ENCODE measurements at regions not wholly inside any gene's neighbourhood (a gene's known extent, or its start where the extent isn't known, plus 50 kb on each side); places are given as distances from the start of the nearest gene placed in this dataset.

GRCh38 chr14:44418856-44419255 is 88.2 kb downstream of the FSCB start:
- CTCF ChIA-PET: no interaction called here
- intact Hi-C loops (cut with micrococcal nuclease): no loop called here

GRCh38 chr14:44417809-44418208 is 89.3 kb downstream of the FSCB start:
- Mint-ChIP-seq H3K27me3 (no peaks in the 10 kb centered on the region), H3K27ac (no peak overlapping the region), H3K4me3 (no peak overlapping the region), H3K9me3 (ENCODE audit: insufficient read depth) (peaks cover 2% of the 10 kb centered on the region), H3K4me1 (no peaks in the 10 kb centered on the region)
- no peak overlapping the region for H3K27ac ChIP-seq (ENCODE audit: low read length in 2 of 2)
- H3K4me1 ChIP-seq (ENCODE audit: control insufficient read depth in 2 of 2, insufficient read depth in 2 of 2, low read length in 2 of 2): no peaks in the 10 kb centered on the region
- H2AFZ ChIP-seq (ENCODE audit: insufficient read depth, low read depth, low read length, poor library complexity, severe bottlenecking): no peak overlapping the region
- WGBS (ENCODE audit: insufficient coverage): 81% methylated on average over 1 of the region's 1 CpG
- no peak overlapping the region for H3K9ac ChIP-seq (ENCODE audit: low read length)
- ChIA-PET CTCF (no interaction called here), POLR2A (no interaction called here)
- intact Hi-C loops (cut with micrococcal nuclease): no loop called here
- H3K36me3 ChIP-seq (replicated peaks in 1 of 2; ENCODE audit: control extremely low read depth in 1 of 2, control insufficient read depth in 1 of 2, extremely low read depth in 1 of 2, insufficient read depth in 2 of 2, low read length in 1 of 2): no peaks in the 10 kb centered on the region
- no peak for TF ChIP-seq EZH2 (IDR thresholded peaks at IDR 0.05; ENCODE audit: borderline replicate concordance, insufficient read depth, low read depth, low read length, poor library complexity, severe bottlenecking)
- TF ChIP-seq CTCF (IDR thresholded peaks at IDR 0.05): no peak
- ATAC-seq (ENCODE audit: low read depth) (no peak), DNase-seq (no peak)
- H3K79me2 ChIP-seq (ENCODE audit: control insufficient read depth, insufficient read depth, low read length): no peaks in the 10 kb centered on the region
- no peaks in the 10 kb centered on the region for H3K27me3 ChIP-seq (replicated peaks in 1 of 4; ENCODE audit: control extremely low read depth in 1 of 4, control insufficient read depth in 3 of 4, insufficient read depth in 4 of 4, low read length in 3 of 4)
- H4K20me1 ChIP-seq (ENCODE audit: control insufficient read depth, insufficient read depth, low read length, poor library complexity, severe bottlenecking): no peaks in the 10 kb centered on the region
- H3K4me2 ChIP-seq (replicated peaks; ENCODE audit: low read depth, low read length, poor library complexity, severe bottlenecking): no peak overlapping the region
- peaks cover 0 to 4% (median 0%) of the 10 kb centered on the region in 3 donors for H3K9me3 ChIP-seq (ENCODE audit: control extremely low read depth in 1 of 3, control insufficient read depth in 2 of 3, insufficient read depth in 1 of 3, low read length in 2 of 3)
- no peak overlapping the region for H3K4me3 ChIP-seq (ENCODE audit: control extremely low read depth in 1 of 5, extremely low read depth in 1 of 5, insufficient read depth in 1 of 5, low read depth in 2 of 5, low read length in 4 of 5)

More at GRCh38 chr14:44418856-44419255, 88.2 kb downstream of the FSCB start:
- Histone ChIP-seq H3K36me3 (replicated peaks in 1 of 2; ENCODE audit: control extremely low read depth in 1 of 2, control insufficient read depth in 1 of 2, extremely low read depth in 1 of 2, insufficient read depth in 2 of 2, low read length in 1 of 2) (no peaks in the 10 kb centered on the region), H3K79me2 (ENCODE audit: control insufficient read depth, insufficient read depth, low read length) (no peaks in the 10 kb centered on the region), H3K9ac (ENCODE audit: low read length) (no peak overlapping the region), H3K27me3 (replicated peaks in 1 of 4; ENCODE audit: control extremely low read depth in 1 of 4, control insufficient read depth in 3 of 4, insufficient read depth in 4 of 4, low read length in 3 of 4) (no peaks in the 10 kb centered on the region), H3K4me3 (ENCODE audit: control extremely low read depth in 1 of 5, extremely low read depth in 1 of 5, insufficient read depth in 1 of 5, low read depth in 2 of 5, low read length in 4 of 5) (no peak overlapping the region), H2AFZ (ENCODE audit: insufficient read depth, low read depth, low read length, poor library complexity, severe bottlenecking) (no peak overlapping the region), H3K27ac (ENCODE audit: low read length in 2 of 2) (no peak overlapping the region), H4K20me1 (ENCODE audit: control insufficient read depth, insufficient read depth, low read length, poor library complexity, severe bottlenecking) (no peaks in the 10 kb centered on the region), H3K4me1 (ENCODE audit: control insufficient read depth in 2 of 2, insufficient read depth in 2 of 2, low read length in 2 of 2) (no peaks in the 10 kb centered on the region), H3K4me2 (replicated peaks; ENCODE audit: low read depth, low read length, poor library complexity, severe bottlenecking) (no peak overlapping the region), H3K9me3 (ENCODE audit: control extremely low read depth in 1 of 3, control insufficient read depth in 2 of 3, insufficient read depth in 1 of 3, low read length in 2 of 3) (peaks cover 0 to 4% (median 0%) of the 10 kb centered on the region in 3 donors)
- POLR2A ChIA-PET: no interaction called here
- no peaks in the 10 kb centered on the region for H3K4me1 Mint-ChIP-seq
- WGBS (ENCODE audit: insufficient coverage): 96% methylated on average over 4 of the region's 5 CpGs
- DNase-seq: no peak
- peaks cover 5% of the 10 kb centered on the region for H3K9me3 Mint-ChIP-seq (ENCODE audit: insufficient read depth)
- H3K27ac Mint-ChIP-seq: no peak overlapping the region
- ATAC-seq (ENCODE audit: low read depth): no peak
- H3K4me3 Mint-ChIP-seq: no peak overlapping the region
- H3K27me3 Mint-ChIP-seq: no peaks in the 10 kb centered on the region
- TF ChIP-seq EZH2 (IDR thresholded peaks at IDR 0.05; ENCODE audit: borderline replicate concordance, insufficient read depth, low read depth, low read length, poor library complexity, severe bottlenecking): no peak
- TF ChIP-seq CTCF (IDR thresholded peaks at IDR 0.05): no peak

Measured in B cell (primary cell).